A549 (cell line): ENCODE measurements at regions not wholly inside any gene's neighbourhood (a gene's known extent, or its start where the extent isn't known, plus 50 kb on each side); places are given as distances from the start of the nearest gene placed in this dataset.

Source experiments
- ATAC-seq, 2 experiments: fragments of 200-7000 bp in 1 of 2; fragments of >200 bp in 1 of 2; cut with Nextera tagmentation in 1 of 2; cut with Tn5 transposase in 1 of 2; 3 replicates each; pipeline versions ENCODE4 v1.8.0 to v1.9.1; 2018 to 2020; ENCODE audit warnings: mild to moderate bottlenecking in 1 of 2, moderate library complexity in 1 of 2
- CTCF ChIA-PET: fragments of 300-600 bp; sonication (Branson Sonifier 250); formaldehyde crosslinking; extraction: SDS; loops from one replicate; lab custom pipeline; 2021; ENCODE audit warnings: antibody characterized with exemption, inconsistent platforms; lab: Yijun Ruan, JAX
- POLR2A ChIA-PET: fragments of 350-600 bp; formaldehyde crosslinking; extraction: SDS; loops from one replicate; lab custom pipeline; 2021; ENCODE audit warnings: antibody characterized with exemption, inconsistent platforms; lab: Yijun Ruan, JAX
- DNase-seq, 2 experiments: peaks; one replicate each; pipeline versions ENCODE4 v3.0.0 to v3.0.0-alpha.2; 2011 to 2016; ENCODE audit warnings: low read depth in 1 of 2, low spot score in 1 of 2
- FAIRE-seq: peaks from 2 replicates; lab custom pipeline; 2011; peaks lifted over from hg19 to GRCh38; lab: Jason Lieb, UNC
- H3K27ac ChIP-seq, 2 experiments: fragments of >200 bp; sonication (Bioruptor Twin); formaldehyde crosslinking; 3 replicates each; pipeline ENCODE4 v1.5.1; 2016 to 2017
- H3K4me1 ChIP-seq: fragments of >200 bp; sonication (Bioruptor Twin); formaldehyde crosslinking; 3 replicates; pipeline ENCODE4 v1.6.1; 2016
- H3K4me2 ChIP-seq: fragments of >200 bp; sonication (Bioruptor Twin); formaldehyde crosslinking; 3 replicates; pipeline ENCODE4 v1.6.1; 2016
- H3K4me3 ChIP-seq: fragments of >200 bp; sonication (Bioruptor Twin); formaldehyde crosslinking; 3 replicates; pipeline ENCODE4 v1.5.1; 2016
- H3K9me3 ChIP-seq: fragments of >200 bp; sonication (Bioruptor Twin); formaldehyde crosslinking; 3 replicates; pipeline ENCODE4 v1.6.1; 2016
- ATOH8 ChIP-seq: fragments of 250-450 bp; sonication (Bioruptor Pico); IDR thresholded peaks from 2 replicates; pipeline ENCODE4 v1.5.0; 2020; ENCODE audit warnings: low read depth, mild to moderate bottlenecking, moderate library complexity
- BHLHE40 ChIP-seq: IDR thresholded peaks from 2 replicates; pipeline ENCODE4 v1.6.1; 2012; ENCODE audit warnings: low read depth, low read length, inconsistent platforms
- CEBPB ChIP-seq, 2 experiments: fragments of >200 bp in 1 of 2; sonication (Bioruptor Twin) in 1 of 2; formaldehyde crosslinking in 1 of 2; IDR thresholded peaks; 2 replicates each; pipeline ENCODE4 v1.6.1; 2012 to 2016
- CHD2 ChIP-seq: fragments of 150-350 bp; IDR thresholded peaks from 2 replicates; pipeline ENCODE4 v1.6.1; 2014; ENCODE audit warnings: low read length; ENCODE audit not compliant: partially characterized antibody
- CHD4 ChIP-seq: fragments of 200-600 bp; sonication (generic); IDR thresholded peaks from 2 replicates; pipeline ENCODE4 v1.6.1; 2016; ENCODE audit warnings: antibody characterized with exemption, mild to moderate bottlenecking, borderline replicate concordance
- EP300 ChIP-seq, 2 experiments: fragments of >200 bp; sonication (Bioruptor Twin); formaldehyde crosslinking; IDR thresholded peaks; 2 replicates in 1 of 2; 3 replicates in 1 of 2; pipeline ENCODE4 v1.6.1; 2016 to 2017
- ESRRA ChIP-seq: fragments of 150-350 bp; IDR thresholded peaks from 2 replicates; pipeline ENCODE4 v1.6.1; 2014; ENCODE audit warnings: mild to moderate bottlenecking, low read length, borderline replicate concordance
- FOSL2 ChIP-seq, 2 experiments: fragments of 450-650 bp in 1 of 2; fragments of >200 bp in 1 of 2; sonication (Bioruptor Twin) in 1 of 2; formaldehyde crosslinking; IDR thresholded peaks; 2 replicates each; pipeline versions ENCODE4 v1.5.0 to v1.6.1; 2016 to 2020; ENCODE audit warnings: mild to moderate bottlenecking in 1 of 2, moderate library complexity in 1 of 2
- GATA3 ChIP-seq: IDR thresholded peaks from 2 replicates; pipeline ENCODE4 v1.6.1; 2012; ENCODE audit warnings: borderline replicate concordance
- HEYL ChIP-seq: fragments of 250-450 bp; sonication (Bioruptor Pico); IDR thresholded peaks from 2 replicates; pipeline ENCODE4 v1.8.0; 2021; ENCODE audit warnings: mild to moderate bottlenecking, moderate library complexity
- KDM5A ChIP-seq: fragments of 200-600 bp; sonication (generic); IDR thresholded peaks from 2 replicates; pipeline ENCODE4 v1.6.1; 2016; ENCODE audit warnings: antibody characterized with exemption, mild to moderate bottlenecking
- MAFK ChIP-seq: fragments of 450-650 bp; IDR thresholded peaks from 2 replicates; pipeline ENCODE4 v1.6.1; 2014; ENCODE audit not compliant: partially characterized antibody
- NFE2L2 ChIP-seq: fragments of 150-350 bp; conservative IDR thresholded peaks from 2 replicates; pipeline ENCODE4 v1.6.1; 2014; ENCODE audit warnings: low read length
- NR3C1 ChIP-seq: fragments of >200 bp; sonication (Bioruptor Twin); formaldehyde crosslinking; IDR thresholded peaks from 3 replicates; pipeline ENCODE4 v1.6.1; 2017
- PHF8 ChIP-seq: fragments of 200-600 bp; sonication (generic); IDR thresholded peaks from 2 replicates; pipeline ENCODE4 v1.6.1; 2016; ENCODE audit warnings: low read depth, mild to moderate bottlenecking, antibody characterized with exemption, moderate library complexity, borderline replicate concordance
- RFX5 ChIP-seq: fragments of 450-650 bp; IDR thresholded peaks from 2 replicates; pipeline ENCODE4 v1.7.1; 2014; ENCODE audit warnings: antibody characterized with exemption, mild to moderate bottlenecking, moderate library complexity
- RNF2 ChIP-seq: fragments of 200-600 bp; sonication (generic); IDR thresholded peaks from 2 replicates; pipeline ENCODE4 v1.6.1; 2016; ENCODE audit warnings: low read depth, mild to moderate bottlenecking, antibody characterized with exemption, moderate library complexity, borderline replicate concordance
- SMC3 ChIP-seq: fragments of >200 bp; sonication (Bioruptor Twin); formaldehyde crosslinking; IDR thresholded peaks from 3 replicates; pipeline ENCODE4 v1.6.1; 2018; ENCODE audit warnings: inconsistent platforms
- TFCP2L1 ChIP-seq: fragments of 250-450 bp; sonication (Bioruptor Pico); IDR thresholded peaks from 2 replicates; pipeline ENCODE4 v1.5.0; 2021; ENCODE audit warnings: mild to moderate bottlenecking
- TP53 ChIP-seq: fragments of 250-450 bp; sonication (Bioruptor Pico); IDR thresholded peaks from 2 replicates; pipeline ENCODE4 v1.5.0; 2021; ENCODE audit warnings: mild to moderate bottlenecking, moderate library complexity
- ZFP36 ChIP-seq: fragments of 450-650 bp; IDR thresholded peaks from 2 replicates; pipeline ENCODE4 v1.6.1; 2014; ENCODE audit warnings: borderline replicate concordance; ENCODE audit not compliant: partially characterized antibody
- WGBS: methylation state at CpG from one replicate; pipeline ENCODE4 v1.1.6; 2017; ENCODE audit errors: missing lambda C conversion rate; 5-methylcytosine and 5-hydroxymethylcytosine counted together
- TF ChIP-seq, protein P1 (sequence below): IDR thresholded peaks from 2 replicates; pipeline ENCODE4 v1.6.1; 2012; ENCODE audit warnings: low read depth, borderline replicate concordance
- TF ChIP-seq, protein P2 (sequence below): fragments of >200 bp; sonication (Bioruptor Twin); formaldehyde crosslinking; IDR thresholded peaks from 3 replicates; pipeline ENCODE4 v1.5.1; 2016
- TF ChIP-seq, protein P3 (sequence below): IDR thresholded peaks from 2 replicates; pipeline ENCODE4 v1.6.1; 2012

- TF ChIP-seq, protein P1, sequence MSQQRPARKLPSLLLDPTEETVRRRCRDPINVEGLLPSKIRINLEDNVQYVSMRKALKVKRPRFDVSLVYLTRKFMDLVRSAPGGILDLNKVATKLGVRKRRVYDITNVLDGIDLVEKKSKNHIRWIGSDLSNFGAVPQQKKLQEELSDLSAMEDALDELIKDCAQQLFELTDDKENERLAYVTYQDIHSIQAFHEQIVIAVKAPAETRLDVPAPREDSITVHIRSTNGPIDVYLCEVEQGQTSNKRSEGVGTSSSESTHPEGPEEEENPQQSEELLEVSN = no peak
- TF ChIP-seq MAFK (no peak), ESRRA (no peak)
Observed at GRCh38 chrY:7850191-7850590, 938.6 kb upstream of the AMELY start (continued).

- no peak for DNase-seq
- Histone ChIP-seq H3K4me1 (no peaks in the 10 kb centered on the region), H3K9me3 (no peaks in the 10 kb centered on the region), H3K4me2 (no peak overlapping the region), H3K4me3 (no peak overlapping the region), H3K27ac (no peak overlapping the region)
- TF ChIP-seq RNF2 (no peak), PHF8 (no peak), ZFP36 (no peak), FOSL2 (IDR thresholded peaks at IDR 0.05) (no peak), FOSL2 (CRISPR knock-in tag; IDR thresholded peaks at IDR 0.05) (no peak), MAFK (no peak), EP300 (IDR thresholded peaks at IDR 0.05) (no peak), TP53 (CRISPR knock-in tag) (no peak)
- TF ChIP-seq, protein P2, sequence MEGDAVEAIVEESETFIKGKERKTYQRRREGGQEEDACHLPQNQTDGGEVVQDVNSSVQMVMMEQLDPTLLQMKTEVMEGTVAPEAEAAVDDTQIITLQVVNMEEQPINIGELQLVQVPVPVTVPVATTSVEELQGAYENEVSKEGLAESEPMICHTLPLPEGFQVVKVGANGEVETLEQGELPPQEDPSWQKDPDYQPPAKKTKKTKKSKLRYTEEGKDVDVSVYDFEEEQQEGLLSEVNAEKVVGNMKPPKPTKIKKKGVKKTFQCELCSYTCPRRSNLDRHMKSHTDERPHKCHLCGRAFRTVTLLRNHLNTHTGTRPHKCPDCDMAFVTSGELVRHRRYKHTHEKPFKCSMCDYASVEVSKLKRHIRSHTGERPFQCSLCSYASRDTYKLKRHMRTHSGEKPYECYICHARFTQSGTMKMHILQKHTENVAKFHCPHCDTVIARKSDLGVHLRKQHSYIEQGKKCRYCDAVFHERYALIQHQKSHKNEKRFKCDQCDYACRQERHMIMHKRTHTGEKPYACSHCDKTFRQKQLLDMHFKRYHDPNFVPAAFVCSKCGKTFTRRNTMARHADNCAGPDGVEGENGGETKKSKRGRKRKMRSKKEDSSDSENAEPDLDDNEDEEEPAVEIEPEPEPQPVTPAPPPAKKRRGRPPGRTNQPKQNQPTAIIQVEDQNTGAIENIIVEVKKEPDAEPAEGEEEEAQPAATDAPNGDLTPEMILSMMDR = no peak
- ATAC-seq = no peak
- no peak for FAIRE-seq
- ChIA-PET CTCF (no interaction called here), POLR2A (no interaction called here)
Observed at GRCh38 chrY:7845776-7846175, 934.2 kb upstream of the AMELY start.

DNA sequence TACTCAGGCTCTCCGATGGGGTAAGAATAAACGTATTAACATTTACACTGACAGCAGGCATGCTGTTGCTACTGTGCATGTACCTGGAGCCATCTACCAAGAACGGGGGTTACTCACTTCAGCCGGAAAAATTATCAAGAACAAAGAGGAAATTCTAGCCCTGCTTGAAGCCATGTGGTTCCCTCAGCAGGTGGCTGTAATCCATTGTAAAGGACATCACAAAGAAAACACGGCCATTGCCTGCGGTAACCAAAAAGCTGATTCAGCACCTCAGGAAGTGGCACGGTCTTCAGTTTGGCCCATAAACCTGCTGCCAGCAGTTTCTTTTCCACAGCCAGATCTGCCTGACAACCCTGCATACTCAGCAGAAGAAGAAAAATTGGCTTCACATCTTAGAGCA, 925.5 kb upstream of the AMELY start:
- no peak for FAIRE-seq
- CTCF ChIA-PET = no interaction called here

DNA sequence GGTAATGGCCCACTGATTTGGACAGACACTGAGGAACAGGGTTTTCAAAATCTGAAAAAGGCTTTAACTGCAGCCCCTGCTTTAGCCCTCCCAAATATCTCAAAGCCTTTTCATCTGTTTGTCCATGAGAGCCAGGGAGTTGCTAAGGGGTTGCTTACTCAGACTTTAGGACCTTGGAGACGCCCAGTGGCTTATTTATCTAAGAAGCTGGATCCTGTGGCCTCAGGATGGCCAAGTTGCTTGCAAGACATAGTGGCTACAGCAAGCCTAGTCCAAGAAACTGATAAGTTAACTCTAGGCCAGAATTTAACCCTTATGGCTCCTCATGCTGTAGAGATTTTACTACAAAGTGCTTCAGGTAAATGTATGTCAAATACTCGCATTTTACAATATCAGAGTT, 924.8 kb upstream of the AMELY start:
- FAIRE-seq (no peak), ATAC-seq (no peak), DNase-seq (no peak)
- POLR2A ChIA-PET = no interaction called here
- H3K9me3 ChIP-seq = no peaks in the 10 kb centered on the region
- no peaks in the 10 kb centered on the region for H3K4me1 ChIP-seq
- H3K27ac ChIP-seq = no peak overlapping the region
- no peak overlapping the region for H3K4me3 ChIP-seq
- no peak overlapping the region for H3K4me2 ChIP-seq
- CTCF ChIA-PET = no interaction called here
- TF ChIP-seq SMC3 (no peak), KDM5A (no peak), CHD4 (no peak), TFCP2L1 (no peak), CHD2 (no peak), GATA3 (no peak)
- WGBS = 0% methylated on average over 1 of the region's 2 CpGs

More for the DNA sequence above, 925.5 kb upstream of the AMELY start:
- Histone ChIP-seq H3K4me2 (no peak overlapping the region), H3K4me3 (no peak overlapping the region), H3K27ac (no peak overlapping the region), H3K4me1 (no peaks in the 10 kb centered on the region), H3K9me3 (no peaks in the 10 kb centered on the region)
- no peak for ATAC-seq
- no peak for DNase-seq
- no peak for TF ChIP-seq ESRRA
- TF ChIP-seq CHD4 = no peak
- TF ChIP-seq CHD2 = no peak
- no peak for TF ChIP-seq CEBPB (IDR thresholded peaks at IDR 0.05)
- no peak for TF ChIP-seq RFX5
- no peak for TF ChIP-seq HEYL (CRISPR knock-in tag)
- no peak for TF ChIP-seq NFE2L2
- no peak for TF ChIP-seq BHLHE40
- no peak for TF ChIP-seq NR3C1
- no peak for TF ChIP-seq ATOH8 (CRISPR knock-in tag)
- TF ChIP-seq, protein P3, sequence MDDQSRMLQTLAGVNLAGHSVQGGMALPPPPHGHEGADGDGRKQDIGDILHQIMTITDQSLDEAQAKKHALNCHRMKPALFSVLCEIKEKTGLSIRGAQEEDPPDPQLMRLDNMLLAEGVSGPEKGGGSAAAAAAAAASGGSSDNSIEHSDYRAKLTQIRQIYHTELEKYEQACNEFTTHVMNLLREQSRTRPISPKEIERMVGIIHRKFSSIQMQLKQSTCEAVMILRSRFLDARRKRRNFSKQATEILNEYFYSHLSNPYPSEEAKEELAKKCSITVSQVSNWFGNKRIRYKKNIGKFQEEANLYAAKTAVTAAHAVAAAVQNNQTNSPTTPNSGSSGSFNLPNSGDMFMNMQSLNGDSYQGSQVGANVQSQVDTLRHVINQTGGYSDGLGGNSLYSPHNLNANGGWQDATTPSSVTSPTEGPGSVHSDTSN = no peak
- POLR2A ChIA-PET = no interaction called here
- WGBS = 32% methylated on average over 6 of the region's 7 CpGs
